ENCODE measurements at regions not wholly inside any gene's neighbourhood (a gene's known extent, or its start where the extent isn't known, plus 50 kb on each side); places are given as distances from the start of the nearest gene placed in this dataset.

DNA sequence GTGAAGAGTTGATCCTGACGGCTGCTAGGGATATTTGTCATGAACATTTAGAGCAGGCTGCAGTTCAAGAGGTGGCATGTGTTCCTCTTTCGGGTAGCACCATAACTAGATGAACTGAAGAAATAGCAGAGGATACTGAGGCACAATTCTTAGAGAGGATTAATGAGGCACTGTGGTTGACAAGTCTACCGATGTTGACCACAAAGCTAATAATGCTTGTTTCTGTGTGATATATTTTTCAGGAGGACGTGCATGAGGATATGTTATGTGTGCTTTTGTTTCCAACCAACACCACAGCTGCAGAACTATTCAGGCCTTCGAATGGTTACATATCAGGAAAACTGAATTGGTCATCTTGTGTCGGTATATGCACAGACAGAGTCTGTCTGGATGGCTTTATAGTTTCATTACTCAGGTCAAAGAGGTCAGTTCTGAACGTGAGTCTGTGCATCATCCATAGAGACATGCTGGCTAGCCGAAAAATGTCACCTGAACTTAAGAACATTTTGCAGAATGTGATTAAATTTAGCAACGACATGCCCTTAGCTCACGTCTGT, 210.1 kb upstream of the IRS2 start:
- Histone ChIP-seq H3K4me1 (ENCODE audit: control insufficient read depth, insufficient read depth, low read length) (no peaks in the 10 kb centered on the region), H3K27ac (ENCODE audit: low read length) (no peak overlapping the region), H3K4me3 (ENCODE audit: low read depth in 2 of 2, low read length in 2 of 2) (no peak overlapping the region), H3K9me3 (ENCODE audit: control insufficient read depth, insufficient read depth, low read depth, low read length) (no peaks in the 10 kb centered on the region), H3K36me3 (ENCODE audit: control insufficient read depth, insufficient read depth, low read length) (no peaks in the 10 kb centered on the region), H3K27me3 (ENCODE audit: control insufficient read depth, insufficient read depth, low read length) (no peaks in the 10 kb centered on the region)
- DNase-seq (ENCODE audit: low read depth, low spot score): no peak
- BruUV-seq (replicated peaks): no TSS peak
- TF ChIP-seq, protein P1, sequence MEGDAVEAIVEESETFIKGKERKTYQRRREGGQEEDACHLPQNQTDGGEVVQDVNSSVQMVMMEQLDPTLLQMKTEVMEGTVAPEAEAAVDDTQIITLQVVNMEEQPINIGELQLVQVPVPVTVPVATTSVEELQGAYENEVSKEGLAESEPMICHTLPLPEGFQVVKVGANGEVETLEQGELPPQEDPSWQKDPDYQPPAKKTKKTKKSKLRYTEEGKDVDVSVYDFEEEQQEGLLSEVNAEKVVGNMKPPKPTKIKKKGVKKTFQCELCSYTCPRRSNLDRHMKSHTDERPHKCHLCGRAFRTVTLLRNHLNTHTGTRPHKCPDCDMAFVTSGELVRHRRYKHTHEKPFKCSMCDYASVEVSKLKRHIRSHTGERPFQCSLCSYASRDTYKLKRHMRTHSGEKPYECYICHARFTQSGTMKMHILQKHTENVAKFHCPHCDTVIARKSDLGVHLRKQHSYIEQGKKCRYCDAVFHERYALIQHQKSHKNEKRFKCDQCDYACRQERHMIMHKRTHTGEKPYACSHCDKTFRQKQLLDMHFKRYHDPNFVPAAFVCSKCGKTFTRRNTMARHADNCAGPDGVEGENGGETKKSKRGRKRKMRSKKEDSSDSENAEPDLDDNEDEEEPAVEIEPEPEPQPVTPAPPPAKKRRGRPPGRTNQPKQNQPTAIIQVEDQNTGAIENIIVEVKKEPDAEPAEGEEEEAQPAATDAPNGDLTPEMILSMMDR (IDR thresholded peaks at IDR 0.05): no peak
- TF ChIP-seq, protein P2, sequence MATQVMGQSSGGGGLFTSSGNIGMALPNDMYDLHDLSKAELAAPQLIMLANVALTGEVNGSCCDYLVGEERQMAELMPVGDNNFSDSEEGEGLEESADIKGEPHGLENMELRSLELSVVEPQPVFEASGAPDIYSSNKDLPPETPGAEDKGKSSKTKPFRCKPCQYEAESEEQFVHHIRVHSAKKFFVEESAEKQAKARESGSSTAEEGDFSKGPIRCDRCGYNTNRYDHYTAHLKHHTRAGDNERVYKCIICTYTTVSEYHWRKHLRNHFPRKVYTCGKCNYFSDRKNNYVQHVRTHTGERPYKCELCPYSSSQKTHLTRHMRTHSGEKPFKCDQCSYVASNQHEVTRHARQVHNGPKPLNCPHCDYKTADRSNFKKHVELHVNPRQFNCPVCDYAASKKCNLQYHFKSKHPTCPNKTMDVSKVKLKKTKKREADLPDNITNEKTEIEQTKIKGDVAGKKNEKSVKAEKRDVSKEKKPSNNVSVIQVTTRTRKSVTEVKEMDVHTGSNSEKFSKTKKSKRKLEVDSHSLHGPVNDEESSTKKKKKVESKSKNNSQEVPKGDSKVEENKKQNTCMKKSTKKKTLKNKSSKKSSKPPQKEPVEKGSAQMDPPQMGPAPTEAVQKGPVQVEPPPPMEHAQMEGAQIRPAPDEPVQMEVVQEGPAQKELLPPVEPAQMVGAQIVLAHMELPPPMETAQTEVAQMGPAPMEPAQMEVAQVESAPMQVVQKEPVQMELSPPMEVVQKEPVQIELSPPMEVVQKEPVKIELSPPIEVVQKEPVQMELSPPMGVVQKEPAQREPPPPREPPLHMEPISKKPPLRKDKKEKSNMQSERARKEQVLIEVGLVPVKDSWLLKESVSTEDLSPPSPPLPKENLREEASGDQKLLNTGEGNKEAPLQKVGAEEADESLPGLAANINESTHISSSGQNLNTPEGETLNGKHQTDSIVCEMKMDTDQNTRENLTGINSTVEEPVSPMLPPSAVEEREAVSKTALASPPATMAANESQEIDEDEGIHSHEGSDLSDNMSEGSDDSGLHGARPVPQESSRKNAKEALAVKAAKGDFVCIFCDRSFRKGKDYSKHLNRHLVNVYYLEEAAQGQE (IDR thresholded peaks at IDR 0.05; ENCODE audit: insufficient read depth in 1 of 2, low read depth in 2 of 2, low read length in 1 of 2): no peak
- no peak for TF ChIP-seq SIN3A (IDR thresholded peaks at IDR 0.05; ENCODE audit: borderline replicate concordance, insufficient read depth, low read depth, low read length)
- POLR2A ChIA-PET: no interaction called here
- intact Hi-C loops (cut with micrococcal nuclease; ENCODE audit: unreplicated experiment) (no loop called here), in situ Hi-C loops (cut with HindIII; ENCODE audit: low pct_unique_long_range_greater_than_20kb, low sequenced_read_pairs) (no loop called here)
- no peak for ATAC-seq
- CTCF ChIA-PET: no interaction called here

DNA sequence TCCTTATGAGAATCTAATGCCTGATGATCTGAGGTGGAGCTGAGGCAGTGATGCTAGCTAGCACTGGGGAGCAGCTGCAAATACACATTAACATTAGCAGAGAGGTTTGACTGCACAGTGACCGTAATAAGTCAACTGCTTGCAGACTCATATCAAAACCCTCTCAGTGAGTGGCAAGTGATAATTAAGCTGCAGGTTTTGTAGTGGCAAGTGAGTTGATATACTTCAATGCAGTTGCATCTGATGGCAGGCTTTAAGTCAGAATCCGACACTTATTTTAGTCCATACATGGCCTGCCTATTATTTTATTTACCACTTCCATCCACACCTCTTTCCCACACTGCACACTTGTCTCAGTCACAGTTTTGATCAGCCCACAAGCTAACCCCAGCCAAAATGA, 209.2 kb upstream of the IRS2 start:
- ChIA-PET POLR2A (no interaction called here), CTCF (no interaction called here)
- ATAC-seq: no peak
- no peaks in the 10 kb centered on the region for H3K9me3 ChIP-seq (ENCODE audit: control insufficient read depth, insufficient read depth, low read depth, low read length)
- H3K36me3 ChIP-seq (ENCODE audit: control insufficient read depth, insufficient read depth, low read length): no peaks in the 10 kb centered on the region
- BruUV-seq (replicated peaks): no TSS peak
- H3K4me3 ChIP-seq (ENCODE audit: low read depth in 2 of 2, low read length in 2 of 2): no peak overlapping the region
- in situ Hi-C loops (cut with HindIII; ENCODE audit: low pct_unique_long_range_greater_than_20kb, low sequenced_read_pairs) (no loop called here), intact Hi-C loops (cut with micrococcal nuclease; ENCODE audit: unreplicated experiment) (no loop called here)
- H3K27me3 ChIP-seq (ENCODE audit: control insufficient read depth, insufficient read depth, low read length): no peaks in the 10 kb centered on the region
- no peaks in the 10 kb centered on the region for H3K4me1 ChIP-seq (ENCODE audit: control insufficient read depth, insufficient read depth, low read length)
- TF ChIP-seq, protein P1 (IDR thresholded peaks at IDR 0.05): no peak
- TF ChIP-seq, protein P2 (IDR thresholded peaks at IDR 0.05; ENCODE audit: insufficient read depth in 1 of 2, low read depth in 2 of 2, low read length in 1 of 2): no peak
- TF ChIP-seq SIN3A (IDR thresholded peaks at IDR 0.05; ENCODE audit: borderline replicate concordance, insufficient read depth, low read depth, low read length): no peak
- TF ChIP-seq POLR2AphosphoS5 (IDR thresholded peaks at IDR 0.05; ENCODE audit: low read depth, low read length): no peak
- TF ChIP-seq TCF7L2 (IDR thresholded peaks at IDR 0.05; ENCODE audit: low read depth, low read length): no peak
- H3K27ac ChIP-seq (ENCODE audit: low read length): no peak overlapping the region
- DNase-seq (ENCODE audit: low read depth, low spot score): no peak
